ENCODE measurements at regions not wholly inside any gene's neighbourhood (a gene's known extent, or its start where the extent isn't known, plus 50 kb on each side); places are given as distances from the start of the nearest gene placed in this dataset.

- in situ Hi-C loops (cut with HindIII; ENCODE audit: low sequenced_read_pairs) = no loop called here
- no peak for DNase-seq (ENCODE audit: low read depth)
- no peak for TF ChIP-seq CTCF (IDR thresholded peaks at IDR 0.05; ENCODE audit: low read depth, low read length, missing control alignments)
- no peak overlapping the region for H3K4me3 ChIP-seq (ENCODE audit: low read depth, low read length)
Measured at GRCh38 chr1:233473549-233474204, 140.2 kb upstream of the KCNK1 start.

GRCh38 chr1:233477359-233477758 is 136.5 kb upstream of the KCNK1 start:
- H3K4me3 ChIP-seq (ENCODE audit: low read depth, low read length) = no peak overlapping the region
- in situ Hi-C loops (cut with HindIII; ENCODE audit: low sequenced_read_pairs) = no loop called here
- DNase-seq (ENCODE audit: low read depth) = no peak
- TF ChIP-seq CTCF (IDR thresholded peaks at IDR 0.05; ENCODE audit: low read depth, low read length, missing control alignments) = no peak

GRCh38 chr1:233478611-233479010 is 135.3 kb upstream of the KCNK1 start:
- in situ Hi-C loops (cut with HindIII; ENCODE audit: low sequenced_read_pairs) = no loop called here
- H3K4me3 ChIP-seq (ENCODE audit: low read depth, low read length) = no peak overlapping the region
- no peak for DNase-seq (ENCODE audit: low read depth)
- TF ChIP-seq CTCF (IDR thresholded peaks at IDR 0.05; ENCODE audit: low read depth, low read length, missing control alignments) = no peak

GRCh38 chr1:233479110-233479890 is 134.6 kb upstream of the KCNK1 start:
- no peak for TF ChIP-seq CTCF (IDR thresholded peaks at IDR 0.05; ENCODE audit: low read depth, low read length, missing control alignments)
- H3K4me3 ChIP-seq (ENCODE audit: low read depth, low read length) = no peak overlapping the region
- in situ Hi-C loops (cut with HindIII; ENCODE audit: low sequenced_read_pairs) = no loop called here
- DNase-seq (ENCODE audit: low read depth) = no peak

GRCh38 chr1:233480198-233480597 is 133.7 kb upstream of the KCNK1 start:
- no peak for DNase-seq (ENCODE audit: low read depth)

GRCh38 chr1:233482388-233482787 is 131.5 kb upstream of the KCNK1 start:
- TF ChIP-seq CTCF (IDR thresholded peaks at IDR 0.05; ENCODE audit: low read depth, low read length, missing control alignments) = no peak
- no peak overlapping the region for H3K4me3 ChIP-seq (ENCODE audit: low read depth, low read length)
- no peak for DNase-seq (ENCODE audit: low read depth)
- in situ Hi-C loops (cut with HindIII; ENCODE audit: low sequenced_read_pairs) = no loop called here

More at GRCh38 chr1:233480198-233480597, 133.7 kb upstream of the KCNK1 start:
- in situ Hi-C loops (cut with HindIII; ENCODE audit: low sequenced_read_pairs) = no loop called here
- no peak for TF ChIP-seq CTCF (IDR thresholded peaks at IDR 0.05; ENCODE audit: low read depth, low read length, missing control alignments)
- H3K4me3 ChIP-seq (ENCODE audit: low read depth, low read length) = no peak overlapping the region
